ENCODE measurements at regions not wholly inside any gene's neighbourhood (a gene's known extent, or its start where the extent isn't known, plus 50 kb on each side); places are given as distances from the start of the nearest gene placed in this dataset.

DNA sequence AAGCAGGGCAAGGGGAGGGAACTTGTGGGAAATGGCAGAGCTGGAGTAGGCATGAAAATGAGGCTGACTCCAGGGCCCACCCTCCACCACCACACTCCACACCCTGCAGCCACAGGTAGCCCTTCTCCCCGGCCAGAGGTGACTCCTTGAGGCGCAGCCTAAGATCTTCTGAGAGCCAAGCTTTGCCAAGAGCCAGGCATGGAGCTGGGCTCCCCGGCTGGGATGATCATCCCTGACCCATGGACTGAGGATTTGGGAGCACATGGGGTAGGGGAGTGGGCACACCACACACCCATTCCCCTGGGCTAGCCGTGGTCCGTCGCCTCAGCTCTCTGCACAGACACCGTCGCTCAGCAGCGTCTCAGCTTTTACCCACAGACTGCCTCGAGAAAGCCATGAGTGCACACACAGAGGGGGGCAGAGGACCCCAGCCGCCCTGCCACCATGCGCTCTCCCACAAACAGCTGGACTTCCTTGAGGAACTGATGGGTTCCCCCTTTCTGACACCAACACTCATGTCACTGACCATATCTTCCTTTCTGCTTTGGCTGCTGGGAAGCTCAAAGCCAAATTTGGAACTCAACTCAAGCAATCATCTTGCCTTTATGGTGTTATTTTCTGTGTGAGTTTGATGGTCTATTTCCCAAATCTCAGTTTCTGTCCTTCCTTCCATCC lies 123.6 kb upstream of the RUNX3 start:
- no peaks in the 10 kb centered on the region for H3K4me1 ChIP-seq (ENCODE audit: insufficient read depth, low read length, poor library complexity, severe bottlenecking)
- H2AFZ ChIP-seq (ENCODE audit: low read length) = no peak overlapping the region
- BruUV-seq (replicated peaks) = no TSS peak
- H3K36me3 ChIP-seq (ENCODE audit: insufficient read depth, low read length) = no peaks in the 10 kb centered on the region
- no peak for DNase-seq (ENCODE audit: low spot score)
- H3K9me3 ChIP-seq (ENCODE audit: low read length) = no peaks in the 10 kb centered on the region
- TF ChIP-seq CTCF (conservative IDR thresholded peaks at IDR 0.05; ENCODE audit: low read length) (no peak), EZH2phosphoT487 (IDR thresholded peaks at IDR 0.05; ENCODE audit: borderline replicate concordance, low read depth, low read length) (no peak)
- no peaks in the 10 kb centered on the region for H3K79me2 ChIP-seq (ENCODE audit: insufficient read depth, low read depth, low read length)
- no peaks in the 10 kb centered on the region for H4K20me1 ChIP-seq (ENCODE audit: insufficient read depth, low read length)
- no peak overlapping the region for H3K4me2 ChIP-seq (ENCODE audit: low read length)
- intact Hi-C loops (cut with micrococcal nuclease; ENCODE audit: unreplicated experiment) = no loop called here
- H3K9me2 ChIP-seq (ENCODE audit: insufficient read depth, low read length) = no peaks in the 10 kb centered on the region
- H3K27ac ChIP-seq (ENCODE audit: low read depth, low read length, poor library complexity, severe bottlenecking) = no peak overlapping the region
- ChIA-PET CTCF (ENCODE audit: unreplicated experiment) (no interaction called here), POLR2A (no interaction called here)
- H3K4me3 ChIP-seq (ENCODE audit: low read depth, low read length, poor library complexity, severe bottlenecking) = no peak overlapping the region

DNA sequence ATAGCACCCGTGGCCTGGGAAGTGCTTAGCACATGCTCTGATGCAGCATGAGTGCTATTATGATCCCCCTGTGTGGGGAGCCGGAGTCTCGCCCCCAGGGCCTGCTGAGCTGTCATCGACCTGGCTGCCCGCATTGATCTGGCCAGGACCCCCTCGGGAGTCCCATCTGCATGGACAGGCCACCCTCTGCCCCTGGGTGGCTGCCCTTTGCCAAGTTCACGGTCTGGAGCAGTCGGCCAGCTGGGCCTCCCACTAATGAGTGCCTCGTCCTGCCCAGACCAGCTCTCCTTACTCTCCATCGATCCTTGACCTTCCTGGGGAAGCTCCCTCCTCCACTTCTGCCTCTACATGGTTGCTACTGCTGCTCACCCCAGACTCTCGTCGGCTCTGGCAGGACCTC lies 121.8 kb upstream of the RUNX3 start:
- ChIA-PET CTCF (ENCODE audit: unreplicated experiment) (no interaction called here), POLR2A (no interaction called here)

More for the DNA sequence above, 121.8 kb upstream of the RUNX3 start:
- Histone ChIP-seq H2AFZ (ENCODE audit: low read length) (no peak overlapping the region), H3K9me3 (ENCODE audit: low read length) (no peaks in the 10 kb centered on the region), H3K9me2 (ENCODE audit: insufficient read depth, low read length) (no peaks in the 10 kb centered on the region), H3K4me1 (ENCODE audit: insufficient read depth, low read length, poor library complexity, severe bottlenecking) (no peaks in the 10 kb centered on the region), H3K4me3 (ENCODE audit: low read depth, low read length, poor library complexity, severe bottlenecking) (no peak overlapping the region), H3K79me2 (ENCODE audit: insufficient read depth, low read depth, low read length) (no peaks in the 10 kb centered on the region), H4K20me1 (ENCODE audit: insufficient read depth, low read length) (no peaks in the 10 kb centered on the region), H3K36me3 (ENCODE audit: insufficient read depth, low read length) (no peaks in the 10 kb centered on the region), H3K27ac (ENCODE audit: low read depth, low read length, poor library complexity, severe bottlenecking) (no peak overlapping the region), H3K4me2 (ENCODE audit: low read length) (no peak overlapping the region)
- BruUV-seq (replicated peaks) = no TSS peak
- intact Hi-C loops (cut with micrococcal nuclease; ENCODE audit: unreplicated experiment) = no loop called here
- DNase-seq (ENCODE audit: low spot score) = no peak
- TF ChIP-seq EZH2phosphoT487 (IDR thresholded peaks at IDR 0.05; ENCODE audit: borderline replicate concordance, low read depth, low read length) = no peak
- TF ChIP-seq CTCF (conservative IDR thresholded peaks at IDR 0.05; ENCODE audit: low read length) = no peak
